Activated CD4-positive, alpha-beta T cell treated with anti-CD3 and anti-CD28 coated beads, Interleukin-2, amount 50 U/mL, for 24 hours (primary cell): ENCODE measurements at regions not wholly inside any gene's neighbourhood (a gene's known extent, or its start where the extent isn't known, plus 50 kb on each side); places are given as distances from the start of the nearest gene placed in this dataset.

Experiments
- DNase-seq, 2 donors: peaks; one replicate each; pipeline ENCODE4 v3.0.0-alpha.2; 2020; ENCODE audit warnings: low read depth in 1 of 2, low spot score in 1 of 2

DNA sequence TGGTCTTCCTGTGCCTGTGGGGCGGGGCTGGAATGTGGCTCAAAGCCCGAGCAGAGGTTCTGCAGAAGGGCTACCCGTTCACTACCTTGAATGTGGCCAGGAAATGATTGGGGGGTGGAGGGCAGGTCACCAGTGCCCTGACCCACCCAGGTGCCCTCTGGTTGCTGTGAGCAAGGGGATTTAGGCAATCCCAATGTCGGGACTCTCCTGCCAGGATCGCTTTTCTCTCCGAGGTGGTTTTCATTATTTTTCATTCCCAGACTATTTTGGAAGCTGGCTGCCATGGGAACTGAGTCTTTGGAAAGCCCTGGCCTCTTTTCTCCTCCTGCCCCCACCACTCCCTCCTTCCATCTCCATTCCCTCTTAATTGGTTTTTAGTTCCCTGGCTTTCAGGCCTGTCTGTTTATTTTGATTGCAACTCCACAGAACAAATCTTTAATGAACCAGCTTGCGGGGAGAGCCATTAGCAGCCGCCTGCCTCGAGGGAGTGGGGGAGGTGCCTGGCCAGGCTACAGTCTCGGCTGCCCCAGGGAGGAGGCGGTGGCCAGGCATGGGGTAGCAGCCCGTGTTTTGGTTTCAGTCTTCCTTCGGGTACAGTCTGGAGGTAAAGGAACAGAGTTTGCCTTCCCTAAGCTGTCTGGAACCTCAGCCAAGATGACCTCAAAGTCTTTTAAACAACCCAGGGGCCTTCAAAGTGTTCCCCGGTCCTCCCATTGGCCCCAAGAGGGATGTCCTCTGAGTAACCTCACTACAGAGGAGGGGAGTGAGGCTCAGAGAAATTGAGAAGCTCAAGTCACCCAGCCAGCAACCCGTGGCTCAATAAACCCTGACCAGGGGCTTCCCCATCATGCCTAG, 114.4 kb upstream of the HAAO start:
- DNase-seq: no peak

DNA sequence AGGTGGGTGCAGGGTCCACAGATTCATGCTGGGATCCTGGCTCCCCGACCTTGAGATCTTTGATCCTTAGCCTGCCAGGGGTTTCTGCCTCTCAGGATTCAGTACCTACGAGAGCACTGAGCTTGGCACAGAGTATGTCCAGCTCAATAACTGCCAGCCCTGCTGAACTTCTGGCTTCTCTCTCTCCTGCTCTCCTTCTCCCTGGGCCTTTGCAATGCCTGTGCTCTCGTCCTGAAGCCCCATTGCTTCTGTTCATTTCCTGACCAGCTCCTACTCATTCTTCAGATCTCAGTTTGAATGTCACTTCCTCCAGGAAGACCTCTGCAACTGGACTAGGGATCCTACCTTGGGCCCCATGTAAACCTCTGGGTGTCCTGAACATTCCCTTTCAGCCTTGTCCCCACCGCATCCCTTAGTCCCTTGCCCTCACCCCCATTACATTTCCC, 113.8 kb upstream of the HAAO start:
- no peak for DNase-seq

DNA sequence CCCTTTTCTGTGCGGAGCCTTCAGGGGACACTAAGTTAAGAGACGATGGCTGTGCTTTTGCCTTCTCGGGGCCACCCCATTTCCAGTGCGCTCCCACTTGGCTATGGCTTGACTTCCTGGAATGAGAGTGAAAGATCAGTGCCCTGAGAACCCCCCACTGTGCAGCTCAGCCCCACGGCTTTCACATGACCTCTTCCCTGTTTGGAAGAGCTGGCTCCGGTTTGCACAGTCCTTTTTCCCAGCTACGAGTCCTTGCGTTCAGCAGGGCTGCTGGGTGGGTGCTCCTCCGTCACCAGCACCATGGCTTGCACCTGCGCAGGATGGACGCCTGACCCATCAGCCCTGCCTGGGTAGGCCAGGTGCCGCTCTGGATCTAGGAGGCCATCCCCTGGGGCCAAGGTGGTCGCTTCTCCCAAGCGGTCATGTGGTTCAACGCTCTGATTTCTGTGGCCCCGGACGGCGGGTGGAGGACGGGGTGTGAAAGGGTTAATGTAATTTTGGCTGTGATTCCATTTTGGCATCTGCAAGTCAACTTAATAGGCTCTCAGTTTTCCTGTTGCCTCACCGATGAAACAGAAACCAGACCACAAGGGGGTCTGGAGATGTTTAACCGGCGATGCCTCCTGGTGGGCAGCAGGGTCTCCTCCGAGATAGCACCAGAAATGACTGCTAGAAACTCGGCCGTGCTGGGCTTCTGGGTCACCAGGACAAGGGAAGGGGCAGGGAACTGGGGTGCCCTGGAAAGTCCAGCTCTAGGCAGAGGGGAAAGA, 113.1 kb upstream of the HAAO start:
- DNase-seq: no peak

DNA sequence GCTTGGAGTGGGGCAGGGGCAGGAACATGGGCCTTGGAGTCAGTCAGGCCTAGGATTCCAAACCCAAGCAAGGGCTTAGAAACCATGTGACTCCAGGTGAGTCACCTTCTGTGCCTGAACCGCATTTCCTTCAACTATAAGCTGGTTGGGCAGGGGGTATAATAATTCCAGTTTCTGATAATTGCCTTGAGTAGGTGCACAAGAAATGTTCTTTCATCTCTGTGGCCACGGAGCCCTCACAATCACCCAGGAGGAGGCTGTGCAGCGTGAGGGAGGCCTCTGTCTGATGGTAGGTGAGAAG, 112.1 kb upstream of the HAAO start:
- no peak for DNase-seq

DNA sequence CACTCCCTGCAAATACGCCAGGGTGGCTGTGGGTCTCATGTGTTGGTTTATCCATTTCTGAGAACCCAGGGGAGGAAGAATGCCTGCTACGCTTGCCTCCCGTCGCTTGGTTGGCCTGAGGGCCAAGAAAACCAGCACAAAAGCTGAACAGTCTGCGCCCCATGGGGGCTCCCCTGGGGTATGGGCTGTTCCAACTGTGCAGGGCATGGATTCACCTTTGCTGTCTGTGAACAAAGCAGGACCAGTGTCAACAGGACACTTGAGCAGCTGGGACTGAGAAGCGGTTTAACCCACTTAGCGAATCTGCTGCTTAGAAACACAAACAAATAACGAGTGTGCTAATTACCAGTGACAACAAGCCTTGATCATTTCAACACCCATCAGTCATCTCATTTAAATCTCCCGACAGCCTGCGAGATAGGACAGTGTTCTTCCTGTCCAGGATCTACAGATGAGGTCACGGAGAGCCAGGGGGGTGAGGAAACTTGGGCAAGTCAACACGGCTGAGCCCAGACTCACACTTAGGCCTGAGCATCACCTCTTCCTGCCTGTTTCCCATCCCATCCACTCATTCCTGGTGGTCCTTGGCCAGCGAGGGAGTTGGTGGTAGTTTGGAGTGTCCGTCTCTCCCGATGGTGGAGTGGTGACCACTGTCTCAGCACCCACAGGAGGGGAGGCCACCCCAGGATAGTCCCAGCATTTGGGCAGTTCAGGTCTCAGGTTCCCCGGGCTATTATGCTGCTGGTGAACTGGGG, 111.6 kb upstream of the HAAO start:
- no peak for DNase-seq

DNA sequence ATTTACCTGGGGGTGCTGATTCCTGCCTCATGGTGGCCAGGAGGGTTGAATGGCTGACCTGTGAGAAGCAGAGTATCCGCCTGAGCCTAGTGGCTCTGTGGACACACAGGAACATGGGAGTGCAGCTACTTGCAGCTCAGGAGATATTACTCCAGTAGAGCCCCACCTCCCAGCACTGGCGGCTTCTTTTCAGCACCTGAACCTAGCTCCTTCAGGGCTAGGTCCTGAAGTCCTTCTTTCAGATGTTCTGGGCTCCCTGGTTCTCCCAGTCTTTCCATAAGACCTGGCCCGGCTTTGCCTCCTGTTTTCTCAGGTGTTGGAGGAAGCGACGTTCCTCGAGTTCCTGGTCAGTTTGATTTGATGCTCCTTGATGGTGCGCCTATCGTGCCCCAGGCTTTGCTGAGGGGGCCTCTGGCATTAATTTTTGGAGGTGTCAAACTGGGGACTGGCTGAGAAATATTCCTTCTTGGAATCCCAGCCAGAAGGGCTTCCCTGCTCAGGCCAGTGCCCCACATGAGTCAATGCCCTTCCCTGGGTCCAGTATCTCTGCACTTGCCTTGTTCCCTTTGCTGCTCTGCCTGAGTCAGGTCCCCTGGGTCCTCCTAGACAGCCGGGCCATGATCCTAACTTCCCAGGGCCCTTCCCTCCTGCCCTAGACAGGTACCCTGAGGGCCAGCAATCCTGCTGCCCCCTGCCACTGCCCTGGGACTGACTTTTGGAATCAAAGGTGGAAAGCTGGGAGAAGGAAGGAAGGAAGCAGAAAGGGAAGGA, 110.7 kb upstream of the HAAO start:
- no peak for DNase-seq

DNA sequence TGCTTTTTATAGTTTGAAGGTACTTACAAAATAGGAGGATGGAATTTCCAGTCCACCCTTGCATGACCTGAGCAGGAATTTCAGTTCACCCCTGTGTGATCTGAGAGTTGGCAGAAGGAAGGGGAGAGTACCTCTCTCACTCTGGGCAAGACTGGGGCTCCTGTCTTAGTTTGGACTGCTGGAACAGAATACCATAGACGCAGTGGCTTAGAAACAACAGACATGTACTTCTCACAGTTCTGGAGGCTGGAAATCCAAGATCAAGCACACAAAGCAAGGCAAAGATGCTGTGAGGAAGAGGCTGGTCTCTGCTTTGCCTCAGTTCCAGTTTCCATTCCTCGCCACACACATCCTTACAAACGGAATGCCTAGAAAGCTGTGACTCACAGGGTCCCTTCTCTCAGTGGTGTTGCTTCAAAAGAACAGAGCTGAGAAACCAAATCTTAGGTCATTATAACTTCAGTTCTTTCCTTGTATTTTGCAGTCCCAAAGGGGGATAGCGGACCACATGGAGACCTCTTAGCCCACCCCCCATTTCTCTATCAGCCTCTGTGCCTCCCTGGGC, 108.8 kb upstream of the HAAO start:
- no peak for DNase-seq

DNA sequence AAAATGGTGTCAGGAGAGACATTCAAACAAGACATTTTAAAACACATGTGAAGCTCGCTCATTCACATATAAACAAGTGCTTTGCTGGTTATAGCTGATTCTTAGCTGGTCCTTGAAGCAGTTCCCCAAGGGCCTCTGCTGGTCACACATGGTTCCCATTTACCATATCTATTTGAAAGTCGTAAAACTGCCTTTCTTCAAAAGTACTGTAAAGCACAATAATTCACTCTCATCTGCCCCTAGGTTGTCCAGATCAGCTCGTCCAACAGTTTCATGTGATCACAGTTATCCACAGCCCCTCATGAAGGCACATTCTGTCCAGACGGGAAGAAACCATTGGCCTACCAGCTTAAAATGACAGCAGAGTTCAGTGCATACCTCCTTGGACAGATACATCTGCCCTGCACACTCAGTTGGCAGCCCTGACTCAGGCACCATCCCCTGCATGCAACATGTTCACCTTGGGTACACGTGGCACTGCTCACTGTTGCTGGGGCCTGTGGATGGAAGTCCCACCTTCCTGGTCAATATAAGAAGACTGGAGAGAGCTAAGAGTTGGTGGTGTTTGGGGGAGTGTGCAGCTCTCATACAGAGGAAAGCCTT, 108.0 kb upstream of the HAAO start:
- no peak for DNase-seq

DNA sequence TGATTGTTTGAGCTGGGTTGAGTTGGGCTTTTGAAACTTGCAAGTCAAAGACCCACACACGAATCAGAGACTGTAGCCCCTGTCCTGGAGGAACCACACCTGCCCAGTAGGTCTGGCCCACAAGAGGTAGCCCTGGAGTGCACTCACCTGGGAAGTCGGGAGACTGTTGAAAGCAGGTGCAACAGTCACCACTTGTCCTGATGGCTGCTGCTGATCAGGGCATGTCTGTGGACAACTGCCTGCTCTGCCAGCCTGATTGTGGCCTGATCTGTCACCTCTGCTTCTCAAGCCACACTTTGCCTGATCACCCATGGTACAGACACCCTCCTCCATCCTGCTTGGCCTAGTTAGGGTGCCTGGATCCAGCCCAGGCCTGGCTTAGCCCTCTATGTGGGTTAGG, 105.0 kb upstream of the HAAO start:
- no peak for DNase-seq

DNA sequence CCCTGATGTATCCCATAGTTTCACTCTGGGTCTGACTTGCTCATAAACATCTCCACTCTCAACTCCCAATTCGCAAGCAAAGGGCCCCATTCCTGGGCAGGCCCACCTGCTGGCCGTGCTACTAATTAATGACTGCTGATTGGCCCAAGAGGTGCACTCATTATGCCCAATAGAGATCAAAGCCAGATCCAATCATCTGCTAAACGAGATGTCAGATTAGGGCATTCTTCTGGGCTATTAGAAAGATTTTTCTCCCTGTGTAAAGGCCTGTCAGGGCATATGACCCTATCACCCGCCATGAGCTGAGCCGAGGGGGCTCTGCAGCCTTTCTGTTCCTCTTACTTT, 103.4 kb upstream of the HAAO start:
- DNase-seq: no peak

DNA sequence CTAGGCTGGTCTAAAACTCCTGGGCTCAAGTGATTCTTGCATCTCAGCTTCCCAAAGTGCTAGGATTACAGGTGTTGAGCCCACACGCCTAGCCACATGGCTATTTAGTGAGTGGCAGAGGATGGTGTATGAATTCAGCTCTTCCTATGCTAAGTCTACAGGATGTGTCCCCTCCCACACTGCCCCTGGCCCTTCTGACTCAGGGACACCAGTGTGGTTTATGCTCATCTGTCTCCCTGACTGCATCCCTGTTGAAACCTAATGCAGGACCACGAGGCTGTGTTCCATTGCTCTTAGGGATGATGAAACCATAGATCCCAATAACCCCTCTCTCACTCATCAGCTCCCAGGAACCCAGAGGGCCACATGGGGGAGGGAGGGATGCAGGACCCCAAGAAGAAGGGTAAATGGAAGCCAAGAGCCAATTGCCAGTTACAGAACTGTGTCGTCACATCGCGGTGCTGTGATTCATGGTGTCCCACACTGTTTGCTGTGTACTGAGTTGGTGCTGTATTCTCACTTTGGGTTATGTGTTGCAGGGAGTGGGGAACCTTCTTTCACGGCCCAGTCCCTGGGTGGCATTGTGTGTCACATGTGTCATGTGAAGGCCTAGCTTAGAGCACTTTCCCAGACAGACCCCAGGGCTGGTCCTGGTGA, 102.9 kb upstream of the HAAO start:
- no peak for DNase-seq

DNA sequence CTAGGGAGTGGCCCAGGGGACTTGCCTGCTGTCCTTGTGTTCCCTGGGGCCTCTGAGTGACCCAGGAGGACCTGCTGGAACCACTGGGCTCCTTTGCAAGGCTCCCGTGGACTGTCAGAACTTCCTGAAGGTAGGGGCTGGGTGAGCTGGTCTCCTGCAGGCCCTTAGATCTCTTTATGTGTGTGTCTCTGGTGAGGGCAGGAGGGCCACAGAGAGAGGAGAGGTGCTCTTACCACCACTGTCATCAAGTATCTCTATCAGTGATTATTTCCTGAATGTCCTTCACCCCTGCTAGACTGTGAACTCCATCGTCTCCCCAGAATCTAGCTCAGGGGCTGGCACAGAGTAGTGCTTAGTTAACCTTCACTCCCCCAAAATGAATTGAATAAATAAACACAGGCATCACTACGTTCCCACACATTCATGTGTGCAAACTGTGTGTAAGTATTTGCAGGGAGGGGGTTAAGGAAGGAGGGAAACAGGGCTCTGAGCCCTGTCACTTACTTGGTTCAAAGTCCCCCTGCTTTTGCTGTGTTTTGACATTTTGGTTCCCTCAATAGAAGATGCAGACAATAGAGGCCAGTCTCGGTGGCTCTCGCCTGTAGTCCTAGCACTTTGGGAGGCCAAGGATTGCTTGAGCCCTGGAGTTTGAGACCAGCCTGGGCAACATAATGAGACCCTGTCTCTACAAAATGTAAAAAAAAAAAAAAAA, 100.8 kb upstream of the HAAO start:
- no peak for DNase-seq

DNA sequence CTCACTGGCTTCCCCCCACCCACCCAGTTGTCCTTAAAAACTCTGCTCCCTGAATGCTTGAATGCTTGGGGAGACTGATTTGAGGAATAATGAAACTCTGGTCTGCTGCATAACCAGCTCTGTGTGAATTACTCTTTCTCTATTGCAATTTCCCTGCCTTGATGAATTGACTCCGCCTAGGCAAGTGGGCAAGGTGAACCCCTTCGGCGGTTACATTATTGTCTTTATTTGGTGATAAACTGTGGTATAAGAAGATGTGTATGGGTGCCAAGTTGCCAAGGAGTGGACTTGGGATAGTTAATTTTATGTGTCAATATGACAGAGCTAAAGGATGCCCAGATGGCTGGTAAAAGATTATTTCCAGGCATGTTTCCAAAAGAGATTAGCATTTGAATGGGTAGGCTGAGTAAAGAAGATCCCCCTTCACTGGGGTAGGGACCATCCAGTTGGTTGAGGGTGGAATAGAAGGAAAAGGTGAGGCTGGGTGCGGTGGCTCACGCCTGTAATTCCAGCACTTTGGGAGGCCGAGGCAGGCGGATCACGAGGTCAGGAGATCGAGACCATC, 98.5 kb upstream of the HAAO start:
- DNase-seq: no peak

DNA sequence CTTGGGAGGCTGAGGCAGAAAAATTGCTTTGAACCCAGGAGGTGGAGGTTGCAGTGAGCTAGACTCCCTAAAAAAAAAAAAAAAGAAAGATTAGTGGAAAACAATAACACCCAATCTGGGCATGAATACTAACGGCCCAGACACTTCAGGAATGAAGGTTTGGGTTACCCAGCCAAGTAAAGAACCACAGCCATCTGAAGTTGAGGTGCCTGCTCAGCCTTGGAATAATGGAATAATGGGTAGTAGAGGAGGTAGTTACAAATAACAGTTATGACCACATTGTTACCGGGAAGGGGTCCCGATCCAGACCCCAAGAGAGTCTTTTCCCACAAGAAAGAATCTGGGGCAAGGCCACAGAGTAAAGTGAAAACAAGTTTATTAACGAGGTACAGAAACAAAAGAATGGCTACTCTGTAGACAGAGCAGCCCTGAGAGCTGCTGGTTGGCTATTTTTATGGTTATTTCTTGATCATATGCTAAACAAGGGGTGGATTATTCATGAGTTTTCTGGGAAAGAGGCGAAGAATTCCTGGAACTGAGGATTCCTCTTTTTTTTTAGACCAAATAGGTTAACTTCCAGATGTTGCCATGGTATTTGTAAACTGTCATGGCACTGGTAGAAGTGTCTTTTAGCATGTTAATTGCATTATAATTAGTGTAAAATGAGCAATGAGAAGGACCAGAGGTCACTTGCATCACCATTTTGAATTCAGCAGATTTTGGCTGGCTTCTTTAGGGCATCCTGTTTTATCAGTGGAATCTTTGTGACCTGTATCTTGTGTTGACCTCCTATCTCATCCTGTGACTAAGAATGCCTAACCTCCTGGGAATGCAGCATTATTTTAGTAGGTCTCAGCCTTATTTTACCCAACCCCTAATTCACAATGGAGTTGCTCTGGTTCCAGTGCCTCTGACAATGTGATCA, 96.2 kb upstream of the HAAO start:
- no peak for DNase-seq

DNA sequence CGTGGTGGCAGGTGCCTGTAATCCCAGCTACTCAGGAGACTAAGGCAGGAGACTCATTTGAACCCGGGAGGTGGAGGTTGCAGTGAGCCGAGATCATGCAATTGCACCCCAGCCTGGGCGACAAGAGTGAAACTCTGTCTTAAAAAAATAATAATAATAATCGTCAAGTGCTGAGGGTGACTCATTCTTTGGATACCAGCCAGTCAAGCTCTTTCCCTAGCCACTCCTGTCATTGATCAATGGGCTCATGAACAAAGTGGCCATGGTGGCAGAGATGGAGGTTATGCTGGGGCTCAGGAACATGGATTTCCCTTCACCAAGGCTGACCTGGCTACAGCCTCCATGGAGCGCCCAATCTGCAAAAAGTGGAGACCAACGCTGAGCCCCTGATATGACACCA, 94.5 kb upstream of the HAAO start:
- no peak for DNase-seq

DNA sequence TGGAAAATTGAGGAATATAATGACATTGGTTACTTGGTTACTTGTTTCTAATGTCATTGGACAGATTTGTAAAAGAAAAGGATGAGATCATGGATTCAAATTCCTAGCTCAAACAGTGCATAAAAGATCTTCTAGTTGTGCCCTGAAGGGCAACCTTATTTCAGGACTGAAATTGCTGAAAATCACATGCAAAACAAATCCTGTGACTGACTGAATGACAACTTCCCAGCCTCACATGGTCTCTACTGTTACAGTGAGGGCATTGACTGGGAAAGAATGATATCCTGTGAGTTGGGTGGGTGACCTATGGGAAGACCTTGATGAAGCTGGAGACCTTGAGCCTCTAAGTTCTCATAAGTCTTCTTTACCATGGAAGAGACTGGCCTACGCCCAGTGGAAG, 90.4 kb upstream of the HAAO start:
- DNase-seq: no peak

DNA sequence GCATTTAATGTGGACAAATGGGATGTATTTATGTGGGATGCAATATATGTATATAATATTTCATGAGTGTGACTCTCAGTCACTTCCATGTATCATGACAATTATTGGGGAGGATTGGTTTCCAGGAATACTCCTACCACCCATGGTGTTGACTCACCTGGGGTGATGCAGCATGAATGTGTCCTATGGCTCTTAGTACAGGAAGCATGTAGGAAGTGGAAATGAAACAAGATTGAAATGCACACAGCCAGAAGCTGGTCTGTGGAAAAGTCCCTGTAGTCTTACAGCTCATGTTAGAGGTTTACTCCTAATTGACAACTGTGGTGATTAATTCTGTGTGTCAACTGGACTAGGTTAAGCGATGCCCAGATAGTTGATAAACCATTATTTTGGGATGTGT, 89.3 kb upstream of the HAAO start:
- no peak for DNase-seq
